A172 (cell line): ENCODE measurements at regions not wholly inside any gene's neighbourhood (a gene's known extent, or its start where the extent isn't known, plus 50 kb on each side); places are given as distances from the start of the nearest gene placed in this dataset.
A peak's percentile ranks its signal among the peaks of the same experiment; 100 is the strongest.
"Not testable (repeated sequence)": the region's sequence is repeated elsewhere in the genome, so short reads cannot be mapped to it uniquely, and the experiment has no call there.

Source experiments
- DNase-seq: peaks from one replicate; pipeline ENCODE4 v3.0.0-alpha.2; 2015; ENCODE audit warnings: low spot score

DNA sequence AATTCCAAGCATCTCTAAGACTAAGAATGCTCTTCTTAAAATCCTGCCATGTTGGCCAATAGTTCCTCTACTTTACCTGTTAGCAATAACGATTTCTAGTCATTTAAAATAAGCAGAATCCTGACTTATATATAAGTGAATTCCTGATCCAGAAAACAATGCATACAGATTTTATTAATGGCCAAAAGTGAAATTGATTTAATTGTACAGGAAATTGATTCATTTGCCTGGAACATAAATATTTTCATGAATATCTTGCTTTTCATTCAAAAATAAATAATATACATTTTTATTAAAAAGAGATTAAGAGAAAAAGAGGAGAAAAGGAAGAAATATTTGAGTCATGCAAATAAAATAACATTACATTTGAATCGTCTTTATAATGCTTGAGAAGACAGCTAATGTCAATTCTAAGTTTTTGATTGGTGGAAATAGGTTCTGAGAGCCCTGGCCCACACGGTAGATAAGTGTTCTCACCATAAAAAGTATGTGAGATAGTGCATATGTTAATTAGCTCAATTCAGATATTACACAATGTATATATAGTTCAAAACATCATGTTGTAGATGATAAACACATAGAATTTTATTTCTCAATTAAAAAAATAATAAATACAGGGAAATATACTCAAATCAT, 323.2 kb upstream of the MIR17HG start:
- no peak for DNase-seq

DNA sequence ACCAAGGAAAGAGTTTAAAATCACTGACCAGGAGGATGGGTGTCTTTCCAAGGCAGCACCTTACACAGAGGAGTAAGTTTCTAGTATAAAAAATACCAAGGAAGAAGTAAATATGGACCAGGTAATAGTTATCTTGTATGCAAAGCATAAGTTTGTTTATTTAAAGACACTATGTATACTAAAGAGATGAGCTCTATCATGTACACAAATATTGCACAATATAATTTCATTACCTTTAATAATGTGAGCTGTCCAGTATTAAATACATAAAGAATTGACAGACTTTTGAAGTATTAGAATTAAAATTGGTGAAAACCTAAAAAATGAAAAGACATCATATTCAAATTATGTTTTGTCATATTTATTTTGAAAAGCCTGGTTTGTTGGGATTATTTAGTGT, 322.0 kb upstream of the MIR17HG start:
- DNase-seq, result no peak

DNA sequence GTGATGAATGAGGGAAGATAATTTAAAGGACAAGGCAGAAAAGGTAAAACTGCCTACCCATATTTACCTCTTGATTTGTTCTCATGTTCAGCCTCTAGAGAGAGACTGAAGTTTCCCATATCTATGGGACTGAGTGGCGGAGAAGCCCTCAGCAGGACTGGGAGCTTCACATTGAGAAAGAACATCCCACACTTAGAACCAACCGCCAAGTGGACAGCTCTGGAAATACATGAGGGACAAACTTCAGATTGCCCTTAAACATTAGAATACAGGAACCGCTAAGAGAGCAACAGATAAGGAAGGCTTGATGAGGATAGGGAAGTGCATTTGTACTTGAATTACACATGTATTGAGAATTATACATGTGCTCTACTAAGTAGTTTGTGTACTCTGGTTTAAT, 316.0 kb upstream of the MIR17HG start:
- DNase-seq, result no peak

DNA sequence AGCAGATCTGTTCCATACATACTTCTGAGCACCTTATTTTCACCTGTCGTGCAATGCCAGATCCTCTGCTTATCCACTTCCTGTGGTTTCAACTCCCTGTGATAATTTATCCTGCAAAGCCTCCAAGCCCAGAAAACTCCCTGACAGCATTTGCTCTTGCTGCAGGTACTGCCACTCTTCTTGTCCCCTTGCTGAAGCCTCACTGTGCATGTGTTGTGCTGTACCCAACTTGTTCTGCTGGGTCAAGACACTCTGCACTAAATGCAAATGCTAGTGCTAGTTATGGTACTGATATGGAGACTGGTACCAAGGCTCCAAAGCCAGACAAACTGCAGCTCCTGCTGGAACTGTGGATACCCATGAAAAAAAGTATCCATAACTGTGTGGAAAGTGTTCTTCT, 315.4 kb upstream of the MIR17HG start:
- DNase-seq, result no peak

DNA sequence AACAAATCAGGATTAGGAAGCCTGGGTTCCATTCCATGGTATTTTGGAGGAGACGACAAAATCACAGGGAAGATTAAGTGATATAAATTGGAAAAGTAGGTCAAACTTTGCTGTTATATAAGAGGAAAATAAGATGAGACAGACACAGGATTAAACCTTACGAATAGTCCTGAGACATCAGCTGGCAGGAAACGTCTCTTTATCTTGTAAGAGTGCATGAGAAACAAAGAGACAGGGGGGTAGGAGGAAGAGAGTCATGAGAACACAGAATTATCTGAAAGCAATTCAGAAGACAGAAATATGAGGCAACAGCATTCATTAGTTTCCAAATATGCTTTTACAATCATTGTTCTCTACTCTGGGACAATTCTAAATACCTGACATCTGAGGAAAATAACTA, 310.6 kb upstream of the MIR17HG start:
- DNase-seq, result no peak

DNA sequence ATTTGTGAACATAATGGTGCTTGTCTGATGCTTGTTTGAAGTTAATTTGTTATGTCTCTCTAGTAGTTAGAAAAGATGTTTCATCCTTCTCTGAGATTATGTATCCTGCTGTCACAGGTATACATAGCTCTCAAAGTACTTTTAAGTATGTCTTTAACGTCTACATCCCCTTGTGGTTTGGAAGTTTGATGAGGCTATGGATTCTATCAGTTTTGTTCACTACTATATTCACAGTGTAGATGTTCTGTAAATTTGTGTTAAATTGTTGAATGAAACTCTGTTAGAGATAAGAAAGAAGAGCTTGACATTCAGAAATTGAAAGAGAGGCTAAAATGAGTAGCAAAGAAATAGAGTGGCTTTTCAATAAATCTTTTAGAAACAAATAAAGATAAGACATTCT, 304.6 kb upstream of the MIR17HG start:
- no peak for DNase-seq

DNA sequence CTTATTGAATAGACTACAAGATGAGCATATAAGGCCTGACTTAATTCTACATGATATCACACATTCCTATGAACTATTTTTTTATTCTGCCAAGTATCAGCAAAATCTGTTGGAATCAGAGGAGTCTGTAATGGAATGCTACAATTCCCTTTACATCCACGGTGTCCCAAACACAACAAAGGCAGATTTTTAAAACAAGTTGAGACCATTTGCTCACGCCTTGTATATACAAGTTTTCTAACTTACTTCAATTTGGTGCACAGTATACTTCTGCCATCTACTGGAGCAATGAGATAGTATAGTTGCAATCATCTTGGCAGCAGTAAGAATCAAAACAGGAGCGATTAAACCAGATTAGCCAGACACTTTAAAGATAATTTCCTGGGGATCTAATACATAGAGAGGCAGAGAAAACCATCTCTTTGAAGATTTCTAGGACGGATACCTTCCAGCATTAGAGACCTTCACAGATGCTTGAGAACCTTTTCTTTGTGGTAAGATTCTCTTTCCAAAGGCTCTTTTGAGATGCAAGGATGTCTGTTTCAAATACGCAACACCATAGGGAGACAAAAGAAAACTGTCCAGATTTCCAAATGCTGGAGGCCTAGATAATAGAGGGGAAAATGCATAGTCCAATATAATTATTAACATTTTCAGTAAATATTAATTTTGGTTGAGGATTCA, 302.0 kb upstream of the MIR17HG start:
- peak; percentile 4 for DNase-seq

DNA sequence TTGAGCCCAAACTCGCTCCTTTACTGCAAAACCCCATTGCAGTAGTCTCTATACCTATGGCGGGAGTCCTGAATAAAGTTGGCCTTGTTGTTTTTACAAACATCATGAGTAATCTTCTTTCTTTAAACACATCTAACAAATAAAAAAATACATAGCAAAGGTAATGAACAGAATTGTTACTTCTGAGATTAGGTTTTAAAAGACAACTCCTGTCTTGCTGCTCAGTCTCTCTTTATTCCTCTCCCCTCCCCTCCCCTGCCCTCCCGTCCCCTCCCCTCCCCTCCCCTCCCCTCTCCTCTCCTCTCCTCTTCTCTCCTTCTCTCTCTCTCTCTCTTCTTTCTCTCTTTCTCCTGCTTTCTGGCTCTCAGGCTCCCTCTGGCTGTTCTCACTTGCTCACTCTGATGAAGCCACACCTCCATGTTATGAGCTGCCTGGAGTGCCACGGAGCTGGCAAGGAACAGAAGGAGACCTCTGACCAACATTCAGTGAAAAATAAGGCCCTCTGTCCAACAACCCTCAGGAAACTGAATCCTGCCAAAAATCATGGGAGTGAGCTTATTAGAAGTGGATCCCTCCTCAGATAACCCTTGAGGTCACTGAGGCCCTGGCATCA, 300.7 kb upstream of the MIR17HG start:
- no peak for DNase-seq

DNA sequence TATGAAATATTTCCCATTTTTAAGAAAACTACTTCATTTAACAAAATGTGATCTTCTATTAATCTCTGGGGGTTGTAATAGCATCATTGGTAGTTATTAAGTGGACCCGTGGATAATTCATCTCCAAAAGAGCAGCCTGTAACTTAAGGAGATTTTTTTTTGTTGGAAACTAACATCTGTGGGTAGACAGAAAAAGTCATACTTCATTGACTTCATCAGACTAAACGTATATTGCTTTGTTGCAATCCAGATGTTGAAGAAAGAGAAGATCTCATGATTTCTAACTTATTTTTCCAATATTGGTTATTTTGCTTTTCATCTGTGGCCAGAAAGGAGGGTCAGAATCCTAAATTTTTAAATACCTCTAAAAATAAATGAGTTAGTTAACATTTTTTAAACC, 296.5 kb upstream of the MIR17HG start:
- DNase-seq, result no peak

DNA sequence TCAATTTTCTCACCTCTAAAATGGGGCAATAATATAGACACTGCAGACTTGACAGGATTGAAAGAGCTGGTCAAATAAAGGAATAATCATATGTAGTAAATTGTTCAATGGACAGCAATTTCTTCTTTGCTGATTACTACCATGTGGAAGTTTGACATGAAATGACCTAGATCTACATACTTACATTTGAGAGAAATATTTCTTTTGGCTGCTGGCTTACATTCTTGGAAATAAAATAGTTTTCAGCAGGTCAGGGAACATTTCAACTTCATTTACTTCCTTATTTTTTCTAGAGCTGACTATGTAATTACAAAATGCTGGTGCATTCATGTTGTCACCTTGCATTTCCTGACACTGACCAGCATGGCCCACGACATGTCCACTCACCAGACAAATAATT, 294.6 kb upstream of the MIR17HG start:
- DNase-seq, result no peak

DNA sequence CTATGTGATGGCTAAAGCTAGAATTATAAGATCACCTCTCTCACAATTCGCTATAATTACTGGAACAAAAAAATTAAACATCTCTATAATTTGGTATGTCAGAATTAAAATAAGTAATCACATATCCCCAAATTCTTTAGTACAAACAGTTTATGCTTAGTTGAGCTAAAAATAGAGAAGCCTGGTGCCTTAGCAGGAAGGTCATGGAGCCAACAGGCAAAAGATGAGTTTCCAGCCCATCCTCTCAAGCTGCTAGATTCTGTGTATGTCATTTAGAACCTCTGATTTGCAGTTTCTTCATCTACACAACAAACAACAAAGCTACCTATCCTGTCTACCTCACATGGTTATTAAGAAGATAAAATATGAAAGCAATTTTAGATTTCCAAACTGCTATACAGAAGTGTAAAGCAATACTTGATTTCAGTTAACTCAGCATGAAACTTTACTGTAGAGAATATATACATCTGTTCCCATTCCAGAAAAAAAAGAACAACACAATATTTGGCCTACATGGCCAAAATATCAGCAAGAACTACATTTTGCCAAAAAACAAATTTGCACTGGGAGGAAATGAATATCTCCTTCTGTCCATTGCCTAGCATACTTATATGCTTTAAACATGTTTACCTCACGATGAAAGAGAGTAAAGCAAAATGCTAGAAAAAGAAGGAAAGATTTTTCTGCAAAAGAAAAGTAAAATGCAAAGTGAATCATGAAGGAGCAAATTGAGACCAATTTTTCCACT, 294.0 kb upstream of the MIR17HG start:
- no peak for DNase-seq

DNA sequence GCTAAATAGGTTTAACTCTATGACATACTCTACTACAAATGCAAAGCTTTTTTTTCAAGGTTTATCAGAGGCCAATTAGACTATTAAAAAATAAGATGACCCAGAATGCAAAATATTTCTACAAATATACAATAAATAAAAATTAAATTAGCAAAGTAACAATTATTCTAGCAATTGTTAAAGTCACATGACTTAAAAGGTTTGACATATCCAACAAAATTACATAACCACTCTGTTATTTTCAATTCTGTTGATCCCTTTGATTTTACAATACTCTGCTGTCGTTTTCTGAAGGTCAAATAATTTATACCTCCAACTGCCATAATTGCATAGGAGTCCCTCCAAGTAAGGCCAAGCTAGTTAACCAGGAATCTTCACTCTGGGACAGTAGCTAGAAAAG, 292.6 kb upstream of the MIR17HG start:
- DNase-seq, result no peak

DNA sequence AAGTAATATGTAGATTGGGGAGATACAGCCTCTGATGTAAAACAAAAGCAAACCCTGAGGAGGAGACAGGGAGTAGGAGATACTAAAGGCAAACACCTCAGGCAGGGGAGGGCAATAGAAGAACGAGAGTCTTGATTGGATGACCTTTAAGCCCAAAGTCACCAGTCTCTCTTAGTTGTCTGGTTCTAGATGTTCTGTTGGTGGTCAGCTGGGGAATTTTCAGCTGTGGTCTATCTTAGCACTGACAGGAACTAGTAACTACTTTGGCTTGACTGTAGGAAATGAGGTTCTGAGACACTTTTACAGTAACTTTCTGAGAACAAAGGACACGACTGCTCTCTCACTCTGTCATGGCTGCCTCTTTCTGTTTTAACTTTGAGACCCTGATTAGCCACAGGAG, 290.7 kb upstream of the MIR17HG start:
- DNase-seq, result no peak

DNA sequence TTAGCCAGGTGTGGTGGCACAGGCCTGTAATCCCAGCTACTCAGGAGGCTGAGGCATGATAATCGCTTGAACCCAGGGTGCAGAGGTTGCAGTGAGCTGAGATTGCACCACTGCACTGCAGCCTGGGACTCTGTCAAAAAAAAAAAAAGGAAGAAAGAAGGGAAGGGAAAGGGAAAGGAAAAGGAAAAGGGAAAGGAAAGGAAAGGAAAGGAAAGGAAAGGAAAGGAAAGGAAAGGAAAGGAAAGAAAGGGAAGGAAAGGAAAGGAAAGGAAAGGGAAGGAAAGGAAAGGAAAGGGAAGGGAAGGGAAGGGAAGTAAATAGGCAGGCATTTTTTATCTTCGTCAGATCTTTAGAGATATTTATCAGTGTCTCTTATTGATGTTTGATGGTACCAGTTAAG, 290.0 kb upstream of the MIR17HG start:
- DNase-seq, result not testable (repeated sequence)

DNA sequence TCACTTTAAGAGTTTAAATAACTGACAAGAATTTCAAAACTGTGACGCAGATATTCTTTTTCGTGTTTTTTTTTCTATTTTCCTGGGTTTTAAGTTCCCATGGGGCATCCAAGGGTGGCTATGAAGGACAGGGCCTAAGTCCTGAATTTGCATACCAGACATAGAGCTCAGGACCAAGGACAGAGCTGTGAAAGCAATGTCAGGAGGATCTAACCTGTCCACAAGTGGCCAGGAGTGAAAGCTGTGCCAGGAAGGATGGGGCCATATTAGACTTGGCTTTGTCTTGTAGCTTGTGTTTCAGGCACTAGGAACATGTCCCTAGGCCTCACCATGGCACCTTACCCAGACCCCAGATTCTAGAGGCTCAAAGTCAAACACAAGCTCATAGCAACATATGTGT, 289.4 kb upstream of the MIR17HG start:
- DNase-seq, result peak; percentile 28

DNA sequence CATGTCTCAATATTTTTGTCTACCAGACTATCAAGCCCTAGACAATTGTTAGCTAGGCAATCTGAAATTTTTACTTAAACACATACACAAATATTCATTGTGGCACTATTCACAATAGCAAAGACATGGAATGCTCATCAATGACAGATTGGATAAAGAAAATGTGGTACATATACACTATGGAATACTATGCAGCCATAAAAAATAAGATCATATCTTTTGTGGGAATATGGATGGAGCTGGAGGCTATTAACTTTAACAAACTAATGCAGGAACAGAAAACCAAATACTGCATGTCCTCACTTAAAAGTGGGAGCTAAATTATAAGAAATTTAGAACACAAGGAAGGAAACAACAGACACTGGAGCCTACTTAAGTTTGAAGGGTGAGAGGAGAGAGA, 288.6 kb upstream of the MIR17HG start:
- no peak for DNase-seq

DNA sequence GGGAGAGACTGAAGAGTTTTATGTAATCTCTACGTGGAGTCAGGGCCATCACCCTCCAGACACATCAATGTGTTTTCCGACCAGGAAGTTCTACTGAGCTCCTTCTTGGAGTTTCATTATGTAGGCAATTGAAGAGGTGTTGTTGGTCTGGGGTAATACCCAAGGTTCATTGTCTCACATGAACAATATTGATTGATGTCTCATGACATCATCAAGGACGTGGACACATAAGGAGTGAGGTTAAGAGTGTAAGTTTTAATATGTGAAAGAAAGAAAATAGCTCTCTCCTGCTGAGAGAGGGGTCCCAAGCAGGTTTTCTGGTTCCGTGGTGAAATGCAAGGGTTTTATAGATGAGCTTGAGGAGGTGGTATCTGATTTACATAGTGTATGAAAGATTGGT, 280.7 kb upstream of the MIR17HG start:
- no peak for DNase-seq

DNA sequence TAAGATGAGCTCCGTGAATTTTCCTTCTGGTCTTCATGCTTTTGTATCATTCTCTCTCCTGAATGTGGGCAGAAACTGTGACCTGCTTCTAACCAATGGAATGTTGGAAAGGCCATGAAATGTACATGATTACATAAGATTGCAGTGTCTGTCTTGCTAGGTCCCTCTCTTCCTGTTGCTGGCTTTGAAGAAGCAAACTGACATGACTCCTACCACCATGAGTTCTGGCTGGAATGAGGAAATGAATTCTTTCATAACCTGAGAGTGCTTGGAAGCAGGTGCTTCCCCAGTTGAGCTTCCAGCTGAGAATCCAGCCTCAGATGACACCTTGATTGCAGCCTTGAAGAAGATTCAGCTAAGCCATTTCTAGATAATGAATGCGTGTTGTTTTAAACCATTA, 275.0 kb upstream of the MIR17HG start:
- DNase-seq, result no peak

DNA sequence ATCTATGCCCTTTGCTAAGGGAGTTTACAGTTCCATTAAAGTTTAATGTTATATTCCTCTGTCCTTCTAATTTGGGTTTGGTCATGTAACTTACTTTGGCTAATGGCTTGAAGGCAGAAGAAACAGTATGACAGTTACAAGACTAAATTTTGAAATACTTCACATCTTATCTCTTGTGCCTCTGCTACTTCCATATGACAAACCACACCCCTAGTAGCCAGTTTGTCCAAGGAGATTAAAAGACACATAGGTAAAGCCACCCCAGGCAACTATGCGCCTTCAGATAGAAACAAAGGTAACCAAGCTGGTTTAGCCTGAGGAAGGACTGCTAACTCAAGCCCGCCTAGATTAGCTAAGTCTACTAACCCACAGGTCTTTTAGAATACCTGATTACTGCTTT, 273.4 kb upstream of the MIR17HG start:
- no peak for DNase-seq

DNA sequence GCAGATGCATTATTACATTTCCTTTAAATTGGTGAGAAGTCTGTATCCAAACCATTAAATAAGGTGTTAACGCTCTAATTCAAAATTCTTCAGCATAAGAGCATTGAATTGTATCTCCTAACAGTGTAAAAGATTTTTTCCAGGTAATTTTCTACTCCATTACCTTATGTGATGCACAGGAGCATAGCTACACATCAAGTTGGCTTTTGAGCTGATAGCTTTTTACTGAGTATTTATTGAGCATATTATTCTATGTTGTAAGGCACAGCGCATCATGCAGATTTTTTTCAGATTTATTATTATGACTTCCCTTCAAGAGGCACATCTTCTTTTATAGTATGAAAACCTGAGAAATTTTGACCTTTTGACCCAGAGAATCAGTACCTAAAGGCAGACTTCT, 270.7 kb upstream of the MIR17HG start:
- no peak for DNase-seq

DNA sequence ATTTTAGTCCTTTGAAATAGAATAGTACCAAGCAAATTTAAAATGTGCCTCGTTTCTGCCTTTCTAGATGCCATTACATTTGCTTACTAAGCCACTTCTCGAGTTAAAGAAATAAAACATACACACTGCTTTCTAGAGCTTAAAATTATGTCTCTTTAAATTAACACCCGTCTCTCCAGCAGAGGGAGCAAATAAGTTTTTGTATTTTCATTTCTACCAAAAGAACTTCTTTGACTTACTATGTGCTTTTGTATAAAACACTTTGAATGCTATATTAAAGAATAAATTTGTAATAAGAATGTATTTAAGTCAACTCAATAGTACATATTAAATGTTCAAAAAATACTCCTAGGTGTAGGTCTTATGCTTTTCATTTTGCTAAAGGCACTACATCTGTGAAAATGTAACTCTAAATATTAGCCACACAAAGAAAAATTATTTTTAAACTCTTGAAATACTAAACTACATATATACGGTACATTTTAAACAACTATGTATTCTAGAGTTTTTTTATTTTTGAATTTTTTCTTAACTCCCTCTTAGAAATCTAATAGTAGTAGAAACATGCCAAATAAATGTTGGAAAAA, 269.3 kb upstream of the MIR17HG start:
- DNase-seq, result peak; percentile 11

DNA sequence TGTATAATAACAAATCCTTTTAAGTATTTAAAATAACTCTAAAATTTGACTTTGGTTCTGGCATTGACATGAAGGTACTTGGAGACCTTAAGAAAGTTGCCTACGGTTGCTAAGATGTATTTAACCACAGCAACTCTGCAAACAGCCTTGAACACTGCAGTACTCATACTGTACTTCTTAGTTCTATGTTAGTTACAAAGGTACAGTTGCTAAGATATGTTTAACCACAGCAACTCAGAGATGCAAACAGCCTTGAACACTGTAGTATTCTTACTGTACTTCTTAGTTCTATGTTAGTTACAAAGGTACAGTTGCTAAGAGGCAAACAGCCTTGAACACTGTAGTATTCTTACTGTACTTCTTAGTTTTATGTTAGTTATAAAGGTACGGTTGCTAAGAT, 268.3 kb upstream of the MIR17HG start:
- no peak for DNase-seq

DNA sequence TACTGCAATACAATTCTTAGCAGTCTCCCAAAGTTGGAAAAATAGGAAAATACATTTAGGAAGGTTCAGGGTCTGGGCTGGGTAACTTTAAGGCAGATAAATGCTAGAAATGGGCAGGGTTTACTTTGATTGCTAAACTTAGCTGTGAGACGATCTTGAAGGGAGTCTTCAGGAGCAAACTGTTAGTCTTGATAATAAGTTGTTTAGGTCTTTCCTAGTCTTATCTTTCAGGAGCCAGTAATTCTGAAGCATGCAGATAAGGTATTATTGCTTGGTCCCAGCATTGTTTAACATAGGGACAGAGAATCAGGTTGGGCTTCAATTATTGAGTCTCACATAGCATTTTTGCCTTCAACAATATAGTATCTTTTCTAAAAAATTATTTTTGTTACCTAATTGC, 262.4 kb upstream of the MIR17HG start:
- DNase-seq, result no peak
